ENCODE measurements at regions not wholly inside any gene's neighbourhood (a gene's known extent, or its start where the extent isn't known, plus 50 kb on each side); places are given as distances from the start of the nearest gene placed in this dataset.

GRCh38 chr3:115252679-115253078 lies 105.6 kb upstream of the ZBTB20 start:
- H3K27ac ChIP-seq = no peak overlapping the region
- H3K4me1 ChIP-seq (ENCODE audit: low read depth) = no peaks in the 10 kb centered on the region
- H3K27me3 ChIP-seq = no peaks in the 10 kb centered on the region
- DNase-seq (ENCODE audit: low read depth in 1 of 2, low spot score in 1 of 2) = no peak
- H3K4me3 ChIP-seq = no peak overlapping the region
- no peaks in the 10 kb centered on the region for H3K9me3 ChIP-seq (ENCODE audit: low read depth)
- no peaks in the 10 kb centered on the region for H3K36me3 ChIP-seq
- TF ChIP-seq CTCF (IDR thresholded peaks at IDR 0.05; ENCODE audit: low read depth, low read length) = no peak

- no peak overlapping the region for H3K27ac ChIP-seq
- H3K4me3 ChIP-seq = no peak overlapping the region
- no peak for TF ChIP-seq CTCF (IDR thresholded peaks at IDR 0.05; ENCODE audit: low read depth, low read length)
- H3K27me3 ChIP-seq = no peaks in the 10 kb centered on the region
- H3K9me3 ChIP-seq (ENCODE audit: low read depth) = no peaks in the 10 kb centered on the region
- no peak for DNase-seq (ENCODE audit: low read depth in 1 of 2, low spot score in 1 of 2)
- H3K4me1 ChIP-seq (ENCODE audit: low read depth) = no peaks in the 10 kb centered on the region
- H3K36me3 ChIP-seq = no peaks in the 10 kb centered on the region
Observed at GRCh38 chr3:115254492-115255196, 107.6 kb upstream of the ZBTB20 start.

GRCh38 chr3:115255197-115255585 lies 108.1 kb upstream of the ZBTB20 start:
- no peak for TF ChIP-seq CTCF (IDR thresholded peaks at IDR 0.05; ENCODE audit: low read depth, low read length)
- no peaks in the 10 kb centered on the region for H3K4me1 ChIP-seq (ENCODE audit: low read depth)
- no peak overlapping the region for H3K4me3 ChIP-seq
- no peak overlapping the region for H3K27ac ChIP-seq
- DNase-seq (ENCODE audit: low read depth in 1 of 2, low spot score in 1 of 2) = no peak
- no peaks in the 10 kb centered on the region for H3K27me3 ChIP-seq
- no peaks in the 10 kb centered on the region for H3K9me3 ChIP-seq (ENCODE audit: low read depth)
- no peaks in the 10 kb centered on the region for H3K36me3 ChIP-seq

- no peaks in the 10 kb centered on the region for H3K36me3 ChIP-seq
- no peak for TF ChIP-seq CTCF (IDR thresholded peaks at IDR 0.05; ENCODE audit: low read depth, low read length)
- H3K27me3 ChIP-seq = no peaks in the 10 kb centered on the region
- no peak overlapping the region for H3K27ac ChIP-seq
- H3K9me3 ChIP-seq (ENCODE audit: low read depth) = no peaks in the 10 kb centered on the region
- no peak overlapping the region for H3K4me3 ChIP-seq
- no peaks in the 10 kb centered on the region for H3K4me1 ChIP-seq (ENCODE audit: low read depth)
- no peak for DNase-seq (ENCODE audit: low read depth in 1 of 2, low spot score in 1 of 2)
Observed at GRCh38 chr3:115270849-115271248, 123.8 kb upstream of the ZBTB20 start.

- no peaks in the 10 kb centered on the region for H3K36me3 ChIP-seq
- H3K27ac ChIP-seq = no peak overlapping the region
- no peaks in the 10 kb centered on the region for H3K4me1 ChIP-seq (ENCODE audit: low read depth)
- DNase-seq (ENCODE audit: low read depth in 1 of 2, low spot score in 1 of 2) = peak in 1 of 2 donors; percentile 68
- no peak overlapping the region for H3K4me3 ChIP-seq
- H3K27me3 ChIP-seq = no peaks in the 10 kb centered on the region
- TF ChIP-seq CTCF (IDR thresholded peaks at IDR 0.05; ENCODE audit: low read depth, low read length) = no peak
- no peaks in the 10 kb centered on the region for H3K9me3 ChIP-seq (ENCODE audit: low read depth)
Observed at GRCh38 chr3:115272036-115272824, 125.1 kb upstream of the ZBTB20 start.

All from cardiac muscle cell (in vitro differentiated cells and primary cell).